SK-N-SH (cell line): ENCODE measurements at regions not wholly inside any gene's neighbourhood (a gene's known extent, or its start where the extent isn't known, plus 50 kb on each side); places are given as distances from the start of the nearest gene placed in this dataset.

Experiments
- CTCF ChIA-PET: fragments of 300-600, 350-600 bp; formaldehyde crosslinking; extraction: SDS; loops from one replicate; lab custom pipeline; 2021; lab: Yijun Ruan, JAX
- POLR2A ChIA-PET: fragments of 350-600 bp; sonication (Branson Sonifier 250); formaldehyde crosslinking; extraction: SDS; loops from one replicate; lab custom pipeline; 2020; ENCODE audit warnings: antibody characterized with exemption, inconsistent platforms; lab: Yijun Ruan, JAX
- DNase-seq: peaks from one replicate; pipeline ENCODE4 v3.0.0; 2012
- H2AFZ ChIP-seq: fragments of 200-600 bp; sonication (generic); 2 replicates; pipeline ENCODE4 v1.8.1; 2016; ENCODE audit warnings: antibody characterized with exemption, mild to moderate bottlenecking, low read depth
- H3F3A ChIP-seq: fragments of 200-600 bp; sonication (generic); replicated peaks from 2 replicates; pipeline ENCODE3; 2016; ENCODE audit warnings: antibody characterized with exemption, mild to moderate bottlenecking; ENCODE audit not compliant: insufficient read depth
- H3K27ac ChIP-seq, 2 experiments: fragments of 200-500 bp in 1 of 2; fragments of 200-600 bp in 1 of 2; sonication (Bioruptor generic) in 1 of 2; sonication (generic), shearing (Covaris generic) in 1 of 2; 2 replicates each; pipeline versions ENCODE4 v1.5.1 to v1.6.1; 2014 to 2016; ENCODE audit warnings: low read depth in 2 of 2, inconsistent platforms in 1 of 2, low read length in 1 of 2, mild to moderate bottlenecking in 1 of 2, mixed read lengths in 1 of 2
- H3K27me3 ChIP-seq: fragments of 200-600 bp; sonication (generic), shearing (Covaris generic); 2 replicates; pipeline ENCODE4 v1.6.1; 2016; ENCODE audit warnings: mixed run types; ENCODE audit not compliant: insufficient read depth
- H3K36me3 ChIP-seq, 2 experiments: fragments of 200-500 bp in 1 of 2; fragments of 200-600 bp in 1 of 2; sonication (Bioruptor generic) in 1 of 2; sonication (generic) in 1 of 2; replicated peaks in 1 of 2; 2 replicates each; pipeline versions ENCODE3 to v1.5.1; 2014 to 2016; ENCODE audit warnings: low read length in 1 of 2, mild to moderate bottlenecking in 1 of 2; ENCODE audit not compliant: insufficient read depth in 2 of 2, control insufficient read depth in 1 of 2
- H3K4me1 ChIP-seq, 2 experiments: fragments of 200-500 bp in 1 of 2; fragments of 200-600 bp in 1 of 2; sonication (Bioruptor generic) in 1 of 2; sonication (generic), shearing (Covaris generic) in 1 of 2; 2 replicates each; pipeline versions ENCODE4 v1.5.1 to v1.6.1; 2014 to 2016; ENCODE audit warnings: low read depth in 1 of 2, low read length in 1 of 2, mixed run types in 1 of 2; ENCODE audit not compliant: insufficient read depth in 2 of 2, control insufficient read depth in 1 of 2
- H3K4me2 ChIP-seq: fragments of 200-600 bp; sonication (generic), shearing (Covaris generic); 2 replicates; pipeline ENCODE4 v1.6.1; 2017; ENCODE audit warnings: mixed run types
- H3K4me3 ChIP-seq, 2 experiments: fragments of 200-500 bp in 1 of 2; fragments of 200-600 bp in 1 of 2; sonication (Bioruptor generic) in 1 of 2; sonication (generic), shearing (Covaris generic) in 1 of 2; 2 replicates each; pipeline versions ENCODE4 v1.5.1 to v1.8.1; 2014 to 2016; ENCODE audit warnings: low read depth in 2 of 2, inconsistent platforms in 1 of 2, low read length in 1 of 2, mild to moderate bottlenecking in 1 of 2, mixed read lengths in 1 of 2, moderate library complexity in 1 of 2
- H3K79me2 ChIP-seq: fragments of 200-600 bp; sonication (generic); 2 replicates; pipeline ENCODE4 v1.8.1; 2017; ENCODE audit warnings: mild to moderate bottlenecking; ENCODE audit not compliant: insufficient read depth
- H3K9ac ChIP-seq: fragments of 200-600 bp; sonication (generic); 2 replicates; pipeline ENCODE4 v1.6.1; 2017; ENCODE audit warnings: mixed run types
- H3K9me2 ChIP-seq: fragments of 200-600 bp; sonication (generic); 2 replicates; pipeline ENCODE4 v1.6.1; 2017; ENCODE audit warnings: mixed run types
- H3K9me3 ChIP-seq: fragments of 200-600 bp; sonication (generic); 2 replicates; pipeline ENCODE4 v1.6.1; 2017; ENCODE audit warnings: mixed run types, mild to moderate bottlenecking, moderate library complexity
- H4K20me1 ChIP-seq: fragments of 200-600 bp; sonication (generic); 2 replicates; pipeline ENCODE4 v1.6.1; 2017; ENCODE audit warnings: mild to moderate bottlenecking, mixed run types; ENCODE audit not compliant: insufficient read depth
- CHD2 ChIP-seq: fragments of 150-350 bp; IDR thresholded peaks from 2 replicates; pipeline ENCODE4 v1.6.1; 2018; ENCODE audit warnings: low read length; ENCODE audit not compliant: partially characterized antibody
- CTCF ChIP-seq: fragments of 200-600 bp; sonication (generic); IDR thresholded peaks from 2 replicates; pipeline ENCODE4 v1.6.1; 2017; ENCODE audit warnings: antibody characterized with exemption, mild to moderate bottlenecking, moderate library complexity
- ELF1 ChIP-seq: IDR thresholded peaks from 2 replicates; pipeline ENCODE4 v1.4.0; 2012
- EZH2phosphoT487 ChIP-seq: fragments of 200-600 bp; sonication (generic); IDR thresholded peaks from 2 replicates; pipeline ENCODE4 v1.6.1; 2017; ENCODE audit warnings: low read depth, mixed run types, mild to moderate bottlenecking, antibody characterized with exemption, moderate library complexity, borderline replicate concordance
- IRF3 ChIP-seq: fragments of 150-350 bp; IDR thresholded peaks from 2 replicates; pipeline ENCODE4 v1.6.1; 2016; ENCODE audit warnings: mild to moderate bottlenecking, low read depth, low read length
- JUND ChIP-seq: IDR thresholded peaks from 2 replicates; pipeline ENCODE4 v1.4.0; 2012
- MEF2A ChIP-seq: IDR thresholded peaks from 2 replicates; pipeline ENCODE4 v1.4.0; 2012; ENCODE audit warnings: low read depth, borderline replicate concordance
- MXI1 ChIP-seq: IDR thresholded peaks from 2 replicates; pipeline ENCODE4 v1.6.1; 2012; ENCODE audit warnings: mild to moderate bottlenecking, low read depth, low read length, improper control_type of control experiment
- NFIC ChIP-seq: IDR thresholded peaks from 2 replicates; pipeline ENCODE4 v1.4.0; 2012; ENCODE audit warnings: borderline replicate concordance
- PBX3 ChIP-seq: IDR thresholded peaks from 2 replicates; pipeline ENCODE4; 2012
- RCOR1 ChIP-seq: fragments of 150-350 bp; IDR thresholded peaks from 2 replicates; pipeline ENCODE4 v1.6.1; 2017; ENCODE audit warnings: antibody characterized with exemption, low read length
- RFX5 ChIP-seq: IDR thresholded peaks from 2 replicates; pipeline ENCODE4 v1.6.1; 2012; ENCODE audit warnings: mild to moderate bottlenecking, improper control_type of control experiment, low read length
- RXRA ChIP-seq: IDR thresholded peaks from 2 replicates; pipeline ENCODE4 v1.4.0; 2012; ENCODE audit warnings: low read depth, mild to moderate bottlenecking, borderline replicate concordance
- SIN3A ChIP-seq: IDR thresholded peaks from 2 replicates; pipeline ENCODE4 v1.6.1; 2012; ENCODE audit warnings: low read depth, mild to moderate bottlenecking, low read length, moderate library complexity, borderline replicate concordance
- SMC3 ChIP-seq: IDR thresholded peaks from 2 replicates; pipeline ENCODE4 v1.6.1; 2012; ENCODE audit warnings: low read depth, low read length, improper control_type of control experiment
- TAF1 ChIP-seq: IDR thresholded peaks from 2 replicates; pipeline ENCODE4 v1.6.1; 2012; ENCODE audit warnings: low read depth, mild to moderate bottlenecking, low read length, moderate library complexity, borderline replicate concordance
- TCF12 ChIP-seq: IDR thresholded peaks from 2 replicates; pipeline ENCODE4 v1.4.0; 2012
- USF1 ChIP-seq: IDR thresholded peaks from 2 replicates; pipeline ENCODE4 v1.4.0; 2012; ENCODE audit warnings: low read depth, borderline replicate concordance
- YY1 ChIP-seq: IDR thresholded peaks from 2 replicates; pipeline ENCODE4 v1.4.0; 2012; ENCODE audit warnings: low read depth, mild to moderate bottlenecking
- WGBS: methylation state at CpG from one replicate; pipeline ENCODE4 v1.1.6; 2017; ENCODE audit warnings: low lambda C conversion rate; 5-methylcytosine and 5-hydroxymethylcytosine counted together
- TF ChIP-seq, protein P1 (sequence below): fragments of 150-350 bp; IDR thresholded peaks from 2 replicates; pipeline ENCODE4 v1.6.1; 2017; ENCODE audit warnings: antibody characterized with exemption, low read length, low read depth, borderline replicate concordance

GRCh38 chr17:22268912-22269220, 576.5 kb downstream of the KCNJ18 start:
- Histone ChIP-seq H4K20me1 (no peaks in the 10 kb centered on the region), H3K27ac (no peak overlapping the region), H3K4me2 (no peak overlapping the region), H3K79me2 (no peaks in the 10 kb centered on the region), H3K36me3 (no peaks in the 10 kb centered on the region), H3F3A (no peaks in the 10 kb centered on the region), H2AFZ (no peak overlapping the region), H3K4me1 (peaks cover 0 to 2% of the 10 kb centered on the region in 2 experiments; a peak in 1 of 4 replicates), H3K9me2 (no peaks in the 10 kb centered on the region), H3K4me3 (no peak overlapping the region)
- WGBS = 25% methylated on average over 11 of the region's 13 CpGs
- DNase-seq = no peak
- no peak for TF ChIP-seq SMC3
- no peak for TF ChIP-seq PBX3
- TF ChIP-seq TCF12 = no peak
- TF ChIP-seq RXRA = no peak
- TF ChIP-seq YY1 = no peak
- no peak for TF ChIP-seq IRF3
- no peak for TF ChIP-seq SIN3A
- no peak for TF ChIP-seq EZH2phosphoT487
- TF ChIP-seq, protein P1, sequence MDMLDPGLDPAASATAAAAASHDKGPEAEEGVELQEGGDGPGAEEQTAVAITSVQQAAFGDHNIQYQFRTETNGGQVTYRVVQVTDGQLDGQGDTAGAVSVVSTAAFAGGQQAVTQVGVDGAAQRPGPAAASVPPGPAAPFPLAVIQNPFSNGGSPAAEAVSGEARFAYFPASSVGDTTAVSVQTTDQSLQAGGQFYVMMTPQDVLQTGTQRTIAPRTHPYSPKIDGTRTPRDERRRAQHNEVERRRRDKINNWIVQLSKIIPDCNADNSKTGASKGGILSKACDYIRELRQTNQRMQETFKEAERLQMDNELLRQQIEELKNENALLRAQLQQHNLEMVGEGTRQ = no peak
- TF ChIP-seq NFIC = no peak
- TF ChIP-seq CHD2 = no peak
- no peak for TF ChIP-seq MEF2A
- no peak for TF ChIP-seq TAF1
- TF ChIP-seq RFX5 = no peak
- TF ChIP-seq JUND = no peak
- TF ChIP-seq, all 33 proteins: peak for 0
- H3K27me3 ChIP-seq = no peaks in the 10 kb centered on the region
- ChIA-PET POLR2A (no interaction called here), CTCF (no interaction called here)
- no peaks in the 10 kb centered on the region for H3K9me3 ChIP-seq
- H3K9ac ChIP-seq = no peak overlapping the region

GRCh38 chr17:22270381-22270780, 578.1 kb downstream of the KCNJ18 start:
- POLR2A ChIA-PET = no interaction called here
- Histone ChIP-seq H3K36me3 (no peaks in the 10 kb centered on the region), H3K9me2 (no peaks in the 10 kb centered on the region), H3K4me3 (no peak overlapping the region), H3K9me3 (no peaks in the 10 kb centered on the region), H3K4me1 (peaks cover 0 to 2% of the 10 kb centered on the region in 2 experiments; a peak in 1 of 4 replicates), H3F3A (no peaks in the 10 kb centered on the region), H3K27me3 (no peaks in the 10 kb centered on the region), H3K4me2 (no peak overlapping the region), H3K9ac (no peak overlapping the region), H2AFZ (no peak overlapping the region), H4K20me1 (no peaks in the 10 kb centered on the region), H3K79me2 (no peaks in the 10 kb centered on the region), H3K27ac (no peak overlapping the region)
- 29% methylated on average over 2 of the region's 4 CpGs for WGBS
- CTCF ChIA-PET = no interaction called here
- no peak for DNase-seq
- TF ChIP-seq USF1 = no peak
- TF ChIP-seq SIN3A = no peak
- no peak for TF ChIP-seq NFIC
- no peak for TF ChIP-seq RCOR1
- TF ChIP-seq TAF1 = no peak
- TF ChIP-seq MXI1 = no peak
- no peak for TF ChIP-seq ELF1
- no peak for TF ChIP-seq CTCF
- TF ChIP-seq IRF3 = no peak
